Lower leg skin (tissue), 4 donors: ENCODE measurements at regions not wholly inside any gene's neighbourhood (a gene's known extent, or its start where the extent isn't known, plus 50 kb on each side); places are given as distances from the start of the nearest gene placed in this dataset.

Source experiments
- DNase-seq, 2 donors: peaks; one replicate each; pipeline ENCODE4 v3.0.0-alpha.2; 2019; ENCODE audit warnings: low spot score in 2 of 2
- H3K4me3 ChIP-seq: fragments of 200-600 bp; sonication (generic); 2 replicates; pipeline ENCODE4 v1.5.1; 2017; ENCODE audit warnings: mild to moderate bottlenecking, low read depth; ENCODE audit not compliant: poor library complexity, severe bottlenecking
- POLR2A ChIP-seq, 2 donors: fragments of 450-650 bp; IDR thresholded peaks; one replicate each; pipeline ENCODE4 v1.6.1; 2016 to 2017; ENCODE audit warnings: antibody characterized with exemption in 2 of 2, mild to moderate bottlenecking in 1 of 2, moderate library complexity in 1 of 2
- WGBS, 2 donors: methylation state at CpG; one replicate each; pipeline ENCODE4 v1.1.5; 2018; 5-methylcytosine and 5-hydroxymethylcytosine counted together
- intact Hi-C: fragments of 100-400 bp; cut with DNase I; formaldehyde crosslinking; loops from one replicate; pipeline ENCODE4 v1.15.0; 2023; ENCODE audit warnings: low total_unique reads
- TF ChIP-seq, protein P1 (sequence below), 3 donors: fragments of 450-650 bp; IDR thresholded peaks; one replicate each; pipeline ENCODE4 v1.5.1; 2016; ENCODE audit warnings: antibody characterized with exemption in 3 of 3, mild to moderate bottlenecking in 3 of 3, moderate library complexity in 2 of 3

DNA sequence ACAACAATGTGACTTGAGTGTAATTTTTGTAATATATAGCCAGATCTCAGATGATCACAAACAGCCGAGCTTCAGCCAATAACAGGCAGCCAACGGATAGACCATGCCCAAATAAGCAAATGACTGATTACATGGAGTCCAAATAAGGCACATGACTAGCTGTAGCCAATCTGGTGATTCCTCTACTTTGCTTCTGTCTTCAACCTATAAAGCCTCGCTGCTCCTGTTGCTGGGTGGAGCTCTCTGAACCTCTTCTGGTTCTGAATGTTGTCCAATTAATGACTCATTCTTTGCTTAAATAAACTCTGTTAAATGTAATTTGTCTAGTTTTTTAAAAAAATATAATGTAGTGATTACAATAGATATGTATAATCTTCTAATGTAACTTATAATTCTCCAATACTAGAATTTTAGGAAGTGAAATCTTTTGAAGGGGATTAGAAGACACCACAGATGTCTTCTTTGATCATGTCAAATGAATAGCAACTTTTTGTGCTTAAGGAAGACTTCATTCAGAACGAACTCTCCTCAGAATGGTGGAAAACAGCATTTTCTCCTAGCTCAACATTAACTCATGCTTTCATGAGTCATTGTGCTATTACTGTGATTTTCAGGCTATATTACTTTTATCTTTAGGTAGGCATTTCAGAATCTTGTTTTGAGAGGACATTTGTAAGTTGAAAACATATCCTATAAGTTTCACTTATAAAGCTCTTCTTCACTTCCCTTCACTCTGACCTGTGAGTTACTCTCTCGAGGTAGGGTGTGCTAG lies 857.8 kb upstream of the B3GALT2 start:
- TF ChIP-seq, protein P1, sequence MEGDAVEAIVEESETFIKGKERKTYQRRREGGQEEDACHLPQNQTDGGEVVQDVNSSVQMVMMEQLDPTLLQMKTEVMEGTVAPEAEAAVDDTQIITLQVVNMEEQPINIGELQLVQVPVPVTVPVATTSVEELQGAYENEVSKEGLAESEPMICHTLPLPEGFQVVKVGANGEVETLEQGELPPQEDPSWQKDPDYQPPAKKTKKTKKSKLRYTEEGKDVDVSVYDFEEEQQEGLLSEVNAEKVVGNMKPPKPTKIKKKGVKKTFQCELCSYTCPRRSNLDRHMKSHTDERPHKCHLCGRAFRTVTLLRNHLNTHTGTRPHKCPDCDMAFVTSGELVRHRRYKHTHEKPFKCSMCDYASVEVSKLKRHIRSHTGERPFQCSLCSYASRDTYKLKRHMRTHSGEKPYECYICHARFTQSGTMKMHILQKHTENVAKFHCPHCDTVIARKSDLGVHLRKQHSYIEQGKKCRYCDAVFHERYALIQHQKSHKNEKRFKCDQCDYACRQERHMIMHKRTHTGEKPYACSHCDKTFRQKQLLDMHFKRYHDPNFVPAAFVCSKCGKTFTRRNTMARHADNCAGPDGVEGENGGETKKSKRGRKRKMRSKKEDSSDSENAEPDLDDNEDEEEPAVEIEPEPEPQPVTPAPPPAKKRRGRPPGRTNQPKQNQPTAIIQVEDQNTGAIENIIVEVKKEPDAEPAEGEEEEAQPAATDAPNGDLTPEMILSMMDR (IDR thresholded peaks at IDR 0.05), result no peak
- no peak for TF ChIP-seq POLR2A (IDR thresholded peaks at IDR 0.05)
- no peak for DNase-seq

DNA sequence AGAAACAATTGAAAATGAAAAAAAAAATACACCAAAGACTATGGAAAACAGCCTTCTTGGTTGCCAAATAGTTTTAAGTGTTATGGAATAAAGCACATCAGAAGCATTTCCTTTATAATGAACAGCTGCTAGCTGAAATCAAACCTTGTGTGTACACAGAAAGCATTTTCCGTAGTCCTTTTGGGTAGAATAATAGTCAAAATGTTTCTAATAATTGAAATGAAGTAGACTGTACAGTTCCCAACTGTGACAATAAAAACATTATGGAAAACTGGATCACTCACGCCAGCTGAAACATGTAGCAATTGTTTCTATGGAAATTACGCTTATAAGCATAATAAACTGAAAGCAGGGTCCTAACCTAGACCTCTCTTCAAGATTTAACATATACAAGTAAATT lies 856.3 kb upstream of the B3GALT2 start:
- no peak for DNase-seq
- intact Hi-C loops, result no loop called here
- H3K4me3 ChIP-seq, result no peak overlapping the region
- 60 to 79% methylated on average over 3 of the region's 3 CpGs for WGBS, 2 donors
- TF ChIP-seq, protein P1 (IDR thresholded peaks at IDR 0.05), result no peak
- TF ChIP-seq POLR2A (IDR thresholded peaks at IDR 0.05), result no peak

More for the DNA sequence above, 857.8 kb upstream of the B3GALT2 start:
- 61 to 71% methylated on average over 5 of the region's 5 CpGs for WGBS, 2 donors
- H3K4me3 ChIP-seq, result no peak overlapping the region
- intact Hi-C loops, result no loop called here

DNA sequence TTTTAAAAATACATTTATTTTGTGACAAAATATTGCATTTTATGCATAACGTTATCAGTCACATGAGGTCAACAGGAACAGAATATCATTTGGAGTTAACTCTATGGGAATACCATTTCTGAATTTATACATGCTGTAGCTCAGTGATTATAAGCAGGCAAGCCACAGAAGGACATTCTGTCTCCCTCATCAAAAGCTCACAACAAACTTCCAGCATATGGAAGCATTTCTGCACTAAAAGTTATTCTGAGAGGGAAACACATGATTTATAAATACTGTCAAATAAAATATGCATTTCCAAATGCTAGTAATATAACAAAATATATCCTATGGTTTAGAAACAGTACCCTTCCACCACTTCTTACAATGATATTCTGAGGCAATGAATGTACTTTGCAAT lies 854.1 kb upstream of the B3GALT2 start:
- WGBS, 2 donors, result 58 to 76% methylated on average over 1 of the region's 1 CpG
- DNase-seq, result no peak
- intact Hi-C loops, result no loop called here
- H3K4me3 ChIP-seq, result no peak overlapping the region
- no peak for TF ChIP-seq POLR2A (IDR thresholded peaks at IDR 0.05)
- TF ChIP-seq, protein P1 (IDR thresholded peaks at IDR 0.05), result no peak

DNA sequence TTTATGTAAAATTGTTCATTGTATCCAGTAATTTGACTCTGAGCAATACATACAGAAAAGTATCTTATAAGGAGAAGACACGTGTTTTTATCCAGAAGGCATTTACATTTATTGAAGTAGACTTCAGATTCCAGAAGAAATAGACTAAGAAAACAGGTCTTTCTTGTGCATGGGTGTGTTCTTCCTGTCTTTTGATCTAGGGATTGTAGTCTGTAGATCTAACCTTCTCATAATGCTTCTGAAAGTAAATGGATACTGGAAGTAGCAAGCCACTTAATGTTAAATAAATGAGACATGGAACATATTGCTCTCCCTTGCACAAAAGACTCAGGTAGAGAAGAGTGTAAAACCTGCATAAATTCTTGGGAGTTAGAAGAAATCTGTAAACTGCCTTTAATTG lies 853.2 kb upstream of the B3GALT2 start:
- WGBS, 2 donors, result 26 to 46% methylated on average over 1 of the region's 1 CpG
- no peak for DNase-seq
- no peak overlapping the region for H3K4me3 ChIP-seq
- TF ChIP-seq POLR2A (IDR thresholded peaks at IDR 0.05), result no peak
- TF ChIP-seq, protein P1 (IDR thresholded peaks at IDR 0.05), result no peak
- intact Hi-C loops, result no loop called here

DNA sequence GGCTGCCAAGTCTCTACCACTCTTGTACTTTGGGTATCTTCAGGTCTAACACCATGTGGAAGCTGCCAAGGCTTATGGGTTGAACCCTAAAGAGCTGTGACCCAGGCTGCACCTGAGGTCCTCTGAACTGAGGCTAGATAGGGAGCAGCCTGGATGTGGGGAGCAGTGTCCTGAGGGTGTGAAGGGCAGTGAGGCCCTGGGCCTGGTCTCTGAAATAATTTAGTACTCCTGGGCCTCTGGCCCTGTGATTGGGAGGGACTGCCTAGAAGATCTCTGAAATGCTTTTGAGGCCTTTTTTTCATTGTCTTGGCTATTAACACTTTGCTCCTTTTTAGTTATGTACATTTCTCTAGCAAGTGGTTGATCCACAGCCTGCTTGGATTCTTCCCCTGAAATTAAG lies 847.2 kb upstream of the B3GALT2 start:
- no peak for DNase-seq
- H3K4me3 ChIP-seq, result no peak overlapping the region
- intact Hi-C loops, result no loop called here
- TF ChIP-seq POLR2A (IDR thresholded peaks at IDR 0.05), result no peak
- TF ChIP-seq, protein P1 (IDR thresholded peaks at IDR 0.05), result no peak

DNA sequence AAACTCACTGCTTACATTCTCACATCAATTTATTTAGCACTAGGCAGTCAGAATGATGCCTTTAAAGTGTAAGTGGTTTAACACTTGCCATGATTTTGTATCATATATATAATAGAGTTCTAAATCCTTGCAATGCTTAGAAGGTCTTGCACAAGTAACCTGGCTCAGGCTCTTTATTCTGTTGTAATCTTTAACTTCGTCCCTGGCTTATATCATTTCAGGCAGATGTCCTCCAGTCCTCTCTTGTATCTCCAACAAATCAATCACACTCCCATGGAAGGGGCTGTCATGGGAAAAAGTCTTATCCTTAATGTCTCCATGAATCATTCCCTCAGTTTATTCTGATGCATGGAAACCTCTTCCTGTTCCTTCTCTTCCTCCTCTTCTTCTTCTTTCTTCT lies 841.6 kb upstream of the B3GALT2 start:
- no peak for DNase-seq
- H3K4me3 ChIP-seq, result no peak overlapping the region
- 43 to 69% methylated on average over 1 of the region's 1 CpG for WGBS, 2 donors
- intact Hi-C loops, result no loop called here
- no peak for TF ChIP-seq POLR2A (IDR thresholded peaks at IDR 0.05)
- TF ChIP-seq, protein P1 (IDR thresholded peaks at IDR 0.05), result no peak
